ENCODE measurements at regions not wholly inside any gene's neighbourhood (a gene's known extent, or its start where the extent isn't known, plus 50 kb on each side); places are given as distances from the start of the nearest gene placed in this dataset.

DNA sequence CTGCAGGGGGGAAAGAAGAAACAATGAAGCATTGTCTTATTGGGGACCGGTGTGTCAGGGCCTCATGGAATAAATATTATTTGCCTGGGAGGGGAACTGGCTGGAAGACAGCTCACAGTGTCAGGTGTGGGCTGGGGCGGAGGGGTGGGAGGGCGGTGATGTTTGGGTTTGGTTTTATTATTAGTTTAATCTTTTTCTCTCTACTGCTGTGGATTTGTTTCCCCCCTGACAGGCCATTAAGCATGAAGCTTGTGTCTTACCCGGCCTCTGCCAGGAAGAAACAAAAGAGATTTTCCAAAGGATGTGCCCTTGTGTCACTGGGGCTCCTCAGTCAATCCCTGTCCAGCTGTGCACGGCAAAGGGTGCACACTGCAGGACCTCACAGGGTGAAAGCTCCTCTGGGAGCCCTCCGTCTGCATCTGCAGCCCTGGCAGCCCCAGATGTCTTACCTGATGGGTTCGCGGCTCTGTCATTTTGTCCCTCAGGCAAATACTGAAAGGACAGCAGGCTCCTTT lies 203.1 kb upstream of the TMEM45B start:
- no peak overlapping the region for H3K4me3 ChIP-seq (ENCODE audit: low read length)
- no peak for DNase-seq (ENCODE audit: low read depth)
- no peak for TF ChIP-seq CTCF (conservative IDR thresholded peaks at IDR 0.05; ENCODE audit: low read length)

DNA sequence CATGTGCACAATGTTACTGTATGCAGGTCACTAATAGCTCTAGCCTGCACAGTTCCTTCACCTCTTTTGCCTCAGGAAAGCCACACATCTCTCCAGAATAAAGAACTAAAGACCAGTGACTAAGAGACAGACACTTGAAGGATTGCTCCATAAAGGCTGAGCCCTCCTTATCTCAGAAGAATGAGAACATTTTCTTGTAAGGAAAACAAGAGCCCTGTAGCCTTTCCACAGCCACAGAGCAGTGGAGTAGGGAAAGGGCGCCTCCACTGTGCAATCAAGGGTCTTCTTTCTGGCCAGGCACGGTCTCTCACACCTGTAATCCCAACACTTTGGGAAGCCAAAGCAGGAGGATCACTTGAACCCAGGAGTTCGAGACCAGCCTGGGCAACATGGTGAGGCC lies 202.6 kb upstream of the TMEM45B start:
- DNase-seq (ENCODE audit: low read depth), result no peak
- H3K4me3 ChIP-seq (ENCODE audit: low read length), result no peak overlapping the region
- no peak for TF ChIP-seq CTCF (conservative IDR thresholded peaks at IDR 0.05; ENCODE audit: low read length)

- TF ChIP-seq CTCF (conservative IDR thresholded peaks at IDR 0.05; ENCODE audit: low read length), result no peak
- H3K4me3 ChIP-seq (ENCODE audit: low read length), result no peak overlapping the region
- no peak for DNase-seq (ENCODE audit: low read depth)
Observed at GRCh38 chr11:129614256-129614944, 201.2 kb upstream of the TMEM45B start.

- DNase-seq (ENCODE audit: low read depth), result no peak
- no peak overlapping the region for H3K4me3 ChIP-seq (ENCODE audit: low read length)
- TF ChIP-seq CTCF (conservative IDR thresholded peaks at IDR 0.05; ENCODE audit: low read length), result no peak
Observed at GRCh38 chr11:129618046-129618569, 197.5 kb upstream of the TMEM45B start.

GRCh38 chr11:129620237-129621104 lies 195.2 kb upstream of the TMEM45B start:
- TF ChIP-seq CTCF (conservative IDR thresholded peaks at IDR 0.05; ENCODE audit: low read length), result no peak
- no peak overlapping the region for H3K4me3 ChIP-seq (ENCODE audit: low read length)
- no peak for DNase-seq (ENCODE audit: low read depth)

DNA sequence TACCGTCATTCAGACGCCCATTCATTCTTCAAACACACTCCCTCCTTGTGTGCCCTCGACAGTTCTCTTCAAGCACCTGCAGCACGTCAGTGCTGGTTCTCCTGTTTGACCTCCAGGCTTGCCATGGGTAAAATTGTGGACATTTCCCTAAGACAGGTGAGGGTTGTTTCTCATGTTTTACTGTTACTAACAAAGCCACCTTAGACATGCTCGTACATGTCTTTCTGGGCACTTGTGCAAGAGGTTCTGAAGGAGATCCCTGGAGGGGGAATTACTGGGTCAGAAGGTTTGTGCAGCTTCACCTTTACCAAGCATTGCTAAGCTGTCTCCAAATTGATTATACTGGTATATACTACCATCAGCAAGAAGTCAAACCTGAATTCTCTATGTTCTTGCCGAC lies 189.7 kb upstream of the TMEM45B start:
- no peak for TF ChIP-seq CTCF (conservative IDR thresholded peaks at IDR 0.05; ENCODE audit: low read length)
- no peak overlapping the region for H3K4me3 ChIP-seq (ENCODE audit: low read length)
- no peak for DNase-seq (ENCODE audit: low read depth)

Data from AG10803 (cell line).